Spleen (tissue), 11 donors: ENCODE measurements at regions not wholly inside any gene's neighbourhood (a gene's known extent, or its start where the extent isn't known, plus 50 kb on each side); places are given as distances from the start of the nearest gene placed in this dataset.

Experiments used
- DNase-seq: peaks from one replicate; pipeline ENCODE4 v3.0.0-alpha.2; 2020
- H3K27ac ChIP-seq, 8 donors: fragments of 200-600 bp; sonication (generic) in 7 of 8; 1 replicate in 4 of 8; 2 replicates in 4 of 8; pipeline versions ENCODE4 v1.5.0 to v1.8.0; 2016 to 2021; ENCODE audit warnings: inconsistent platforms in 4 of 8, mild to moderate bottlenecking in 4 of 8, moderate library complexity in 1 of 8
- H3K27me3 ChIP-seq, 7 donors: fragments of 200-600 bp; sonication (generic) in 6 of 7; replicated peaks in 1 of 7; 1 replicate in 4 of 7; 2 replicates in 3 of 7; pipeline versions ENCODE4 v1.5.0 to v1.8.0; 2016 to 2021; ENCODE audit warnings: inconsistent platforms in 3 of 7, mild to moderate bottlenecking in 1 of 7
- H3K36me3 ChIP-seq, 6 donors: fragments of 200-600 bp; sonication (generic) in 5 of 6; 1 replicate in 4 of 6; 2 replicates in 2 of 6; pipeline versions ENCODE4 v1.5.0 to v1.8.0; 2016 to 2021; ENCODE audit warnings: inconsistent platforms in 2 of 6
- H3K4me1 ChIP-seq, 6 donors: fragments of 200-600 bp; sonication (generic) in 5 of 6; 1 replicate in 3 of 6; 2 replicates in 3 of 6; pipeline versions ENCODE4 v1.5.0 to v1.8.0; 2016 to 2021; ENCODE audit warnings: inconsistent platforms in 3 of 6
- H3K4me3 ChIP-seq, 8 donors: fragments of 200-600 bp; sonication (generic) in 7 of 8; 1 replicate in 4 of 8; 2 replicates in 4 of 8; pipeline versions ENCODE4 v1.5.0 to v1.8.0; 2016 to 2021; ENCODE audit warnings: inconsistent platforms in 4 of 8, mild to moderate bottlenecking in 4 of 8, moderate library complexity in 2 of 8
- H3K9me3 ChIP-seq, 8 donors: fragments of 200-600 bp; sonication (generic) in 7 of 8; 1 replicate in 4 of 8; 2 replicates in 4 of 8; pipeline versions ENCODE4 v1.5.0 to v1.8.0; 2016 to 2021; ENCODE audit warnings: inconsistent platforms in 4 of 8
- CTCF ChIP-seq, 11 experiments: fragments of 200-600 bp in 7 of 11; fragments of 450-650 bp in 4 of 11; sonication (generic) in 4 of 11; IDR thresholded peaks in 8 of 11; conservative IDR thresholded peaks in 3 of 11; 1 replicate in 7 of 11; 2 replicates in 4 of 11; pipeline versions ENCODE4 v1.4.0 to v1.8.0; 2016 to 2021; ENCODE audit warnings: antibody characterized with exemption in 11 of 11, inconsistent platforms in 4 of 11, mild to moderate bottlenecking in 1 of 11
- POLR2A ChIP-seq, 3 donors: fragments of 450-650 bp; IDR thresholded peaks; one replicate each; pipeline ENCODE4 v1.5.1; 2017; ENCODE audit warnings: antibody characterized with exemption in 3 of 3, mild to moderate bottlenecking in 1 of 3
- POLR2AphosphoS5 ChIP-seq, 3 donors: sonication (generic); formaldehyde crosslinking; IDR thresholded peaks; one replicate each; pipeline ENCODE4 v1.5.1; 2017; ENCODE audit warnings: antibody characterized with exemption in 3 of 3
- WGBS, 5 donors: extraction: QIAGEN DNeasy Blood & Tissue Kit in 3 of 5; methylation state at CpG; one replicate each; pipeline versions ENCODE4 v1.1.5 to v1.1.7; 2013 to 2018; 5-methylcytosine and 5-hydroxymethylcytosine counted together
- intact Hi-C: fragments of 100-400 bp; cut with DNase I; formaldehyde crosslinking; loops from one replicate; pipeline ENCODE4 v1.15.0; 2023; ENCODE audit warnings: low total_unique reads
- donor health status: healthy with polysubstance abuse.
- donor health status: DM: no; HTN: no; CAD: no; lungs with moderate emphysema.
- donor health status: DM: no; HTN: no; CAD: no.
- donor health status: Bipolar disorder and iron deficiency.
- donor health status: healthy.
- donor health status: DM: no; HTN: no; CAD: no.
- donor health status: DM: yes; HTN: yes; CAD: no.

DNA sequence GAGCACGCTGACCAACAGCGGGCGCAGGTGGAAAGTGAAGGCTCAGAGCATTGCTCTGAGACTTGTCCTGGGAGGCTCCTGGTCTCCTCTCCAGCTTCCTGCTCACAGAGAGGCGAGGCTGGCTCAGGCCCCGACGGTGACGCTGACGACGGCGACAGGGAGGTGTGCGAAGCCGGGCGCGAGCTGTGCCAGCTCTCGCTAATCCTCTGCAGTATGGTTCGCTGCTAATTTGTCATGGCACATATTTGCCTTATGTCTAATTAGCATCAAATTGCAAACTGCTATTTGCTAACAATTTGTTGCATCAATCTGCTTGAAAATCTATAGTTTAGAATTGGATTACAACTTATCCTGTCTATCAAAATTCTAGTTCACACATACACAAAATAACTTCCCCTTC lies 469.8 kb upstream of the ZNF507 start:
- DNase-seq: no peak
- no peaks in the 10 kb centered on the region for H3K27me3 ChIP-seq
- intact Hi-C loops: no loop called here
- H3K4me1 ChIP-seq: no peaks in the 10 kb centered on the region
- no peaks in the 10 kb centered on the region for H3K36me3 ChIP-seq
- H3K27ac ChIP-seq: no peak overlapping the region
- no peak for TF ChIP-seq POLR2A (IDR thresholded peaks at IDR 0.05)
- TF ChIP-seq POLR2AphosphoS5 (IDR thresholded peaks at IDR 0.05): no peak
- no peak for TF ChIP-seq CTCF (IDR thresholded peaks at IDR 0.05 in 8 of 11, conservative IDR thresholded peaks at IDR 0.05 in 3 of 11)
- H3K4me3 ChIP-seq: no peak overlapping the region
- WGBS, 5 donors: 92 to 97% (median 94%) methylated on average over 16 of the region's 16 CpGs
- H3K9me3 ChIP-seq: peaks cover 0 to 31% (median 0%) of the 10 kb centered on the region in 8 donors

DNA sequence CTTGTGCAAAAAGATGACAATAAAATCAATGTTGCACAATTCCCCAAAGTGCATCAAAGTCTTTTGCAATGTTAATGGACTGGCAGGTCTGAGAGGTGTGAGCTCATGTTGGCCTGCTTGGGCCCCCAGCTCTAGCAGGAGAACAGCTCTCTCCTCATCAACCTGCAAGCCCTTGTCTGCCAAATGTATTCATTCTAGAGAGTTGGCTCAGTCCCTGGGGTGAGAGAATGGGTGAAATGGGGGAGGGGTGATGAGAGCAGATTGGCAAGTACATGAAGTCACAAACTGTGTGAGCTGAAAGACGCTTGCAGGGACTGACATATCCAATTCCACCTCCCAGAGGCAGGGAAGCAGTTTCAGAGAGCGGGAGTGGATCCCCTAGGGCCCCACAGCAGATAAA lies 465.1 kb upstream of the ZNF507 start:
- no peak overlapping the region for H3K27ac ChIP-seq
- no peaks in the 10 kb centered on the region for H3K36me3 ChIP-seq
- no peak for TF ChIP-seq CTCF (IDR thresholded peaks at IDR 0.05 in 8 of 11, conservative IDR thresholded peaks at IDR 0.05 in 3 of 11)
- TF ChIP-seq POLR2AphosphoS5 (IDR thresholded peaks at IDR 0.05): no peak
- TF ChIP-seq POLR2A (IDR thresholded peaks at IDR 0.05): no peak
- DNase-seq: no peak
- 71 to 93% (median 83%) methylated on average over 2 of the region's 2 CpGs for WGBS, 5 donors
- no peaks in the 10 kb centered on the region for H3K4me1 ChIP-seq
- H3K4me3 ChIP-seq: no peak overlapping the region
- H3K9me3 ChIP-seq: peaks cover 0 to 15% (median 0%) of the 10 kb centered on the region in 8 donors
- no peaks in the 10 kb centered on the region for H3K27me3 ChIP-seq
- intact Hi-C loops: no loop called here

GRCh38 chr19:31881988-31882387 lies 463.4 kb upstream of the ZNF507 start:
- TF ChIP-seq POLR2A (IDR thresholded peaks at IDR 0.05): no peak
- TF ChIP-seq POLR2AphosphoS5 (IDR thresholded peaks at IDR 0.05): no peak
- no peak for TF ChIP-seq CTCF (IDR thresholded peaks at IDR 0.05 in 8 of 11, conservative IDR thresholded peaks at IDR 0.05 in 3 of 11)
- H3K4me1 ChIP-seq: no peaks in the 10 kb centered on the region
- H3K4me3 ChIP-seq: no peak overlapping the region
- no peaks in the 10 kb centered on the region for H3K27me3 ChIP-seq
- no peaks in the 10 kb centered on the region for H3K36me3 ChIP-seq
- intact Hi-C loops: no loop called here
- peaks cover 0 to 15% (median 0%) of the 10 kb centered on the region in 8 donors for H3K9me3 ChIP-seq
- DNase-seq: no peak
- H3K27ac ChIP-seq: no peak overlapping the region
- 84 to 94% (median 87%) methylated on average over 7 of the region's 7 CpGs for WGBS, 5 donors

DNA sequence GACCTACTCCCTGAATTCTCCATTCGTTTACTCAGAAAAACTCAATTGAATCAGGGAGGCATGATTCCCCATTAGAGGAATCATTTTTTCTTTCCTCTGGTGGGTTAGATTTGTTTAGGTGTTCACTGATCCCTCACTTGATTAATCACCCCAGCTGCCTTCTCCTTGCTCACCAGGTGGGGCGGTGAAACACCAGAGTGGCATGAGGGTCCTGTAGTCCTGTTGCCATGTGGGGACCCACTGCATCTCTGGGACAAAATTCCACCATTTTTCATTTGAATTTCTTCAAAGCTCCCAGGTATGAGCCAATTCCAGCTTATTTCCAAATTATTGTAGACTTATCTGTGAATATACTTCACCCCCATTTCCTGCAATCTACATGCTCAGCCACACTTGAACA lies 462.7 kb upstream of the ZNF507 start:
- no peak for DNase-seq
- intact Hi-C loops: no loop called here
- WGBS, 5 donors: 74 to 88% (median 87%) methylated on average over 2 of the region's 2 CpGs
- no peaks in the 10 kb centered on the region for H3K27me3 ChIP-seq
- peaks cover 0 to 10% (median 0%) of the 10 kb centered on the region in 8 donors for H3K9me3 ChIP-seq
- H3K4me3 ChIP-seq: no peak overlapping the region
- H3K36me3 ChIP-seq: no peaks in the 10 kb centered on the region
- TF ChIP-seq CTCF (IDR thresholded peaks at IDR 0.05 in 8 of 11, conservative IDR thresholded peaks at IDR 0.05 in 3 of 11): no peak
- no peak for TF ChIP-seq POLR2A (IDR thresholded peaks at IDR 0.05)
- TF ChIP-seq POLR2AphosphoS5 (IDR thresholded peaks at IDR 0.05): no peak
- no peaks in the 10 kb centered on the region for H3K4me1 ChIP-seq
- no peak overlapping the region for H3K27ac ChIP-seq
